Tibial nerve (tissue), 3 donors: ENCODE measurements at regions not wholly inside any gene's neighbourhood (a gene's known extent, or its start where the extent isn't known, plus 50 kb on each side); places are given as distances from the start of the nearest gene placed in this dataset.

Experiments used
- POLR2A ChIP-seq, 2 donors: fragments of 450-650 bp; IDR thresholded peaks; one replicate each; pipeline ENCODE4 v1.6.1; 2017; ENCODE audit warnings: antibody characterized with exemption in 2 of 2, mild to moderate bottlenecking in 2 of 2, moderate library complexity in 2 of 2
- TF ChIP-seq, protein P1 (sequence below), 5 experiments: fragments of 200-600 bp in 3 of 5; fragments of 450-650 bp in 2 of 5; sonication (generic) in 3 of 5; IDR thresholded peaks; one replicate each; pipeline ENCODE4 v1.5.1; 2016 to 2019; ENCODE audit warnings: antibody characterized with exemption in 5 of 5, mild to moderate bottlenecking in 3 of 5, moderate library complexity in 2 of 5

DNA sequence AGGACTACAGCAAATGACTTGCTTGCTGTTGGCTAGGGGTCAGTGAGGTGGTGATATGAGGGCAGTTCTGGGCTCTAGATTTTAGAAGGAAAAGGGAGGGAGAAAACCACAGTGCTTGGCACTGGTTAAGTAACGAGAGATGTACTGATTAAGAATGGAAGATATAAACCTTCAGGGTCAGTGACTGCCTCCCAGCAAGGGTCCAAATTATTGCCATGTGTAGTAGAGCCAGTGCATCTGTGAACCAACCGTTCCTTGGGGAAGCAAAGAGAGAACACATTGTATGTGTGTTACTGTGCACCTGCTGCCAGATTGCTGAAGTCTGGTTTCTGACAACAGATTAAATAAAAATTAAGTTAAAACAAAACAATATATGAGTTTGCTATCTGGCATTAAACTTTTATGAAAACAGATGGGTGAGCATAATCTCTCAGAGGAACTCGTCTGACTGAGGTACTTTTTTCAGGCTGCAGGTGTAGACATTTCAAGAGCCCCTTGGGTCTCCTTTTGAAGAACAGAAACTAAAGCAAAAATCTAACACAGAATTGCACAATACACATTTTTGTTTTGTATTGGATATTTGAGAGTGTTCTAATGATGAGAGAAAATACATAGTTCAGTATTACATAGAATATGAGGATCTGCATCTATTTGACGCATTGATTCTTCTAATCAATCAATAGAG lies 1120.6 kb downstream of the SORCS3 start:
- TF ChIP-seq, protein P1, sequence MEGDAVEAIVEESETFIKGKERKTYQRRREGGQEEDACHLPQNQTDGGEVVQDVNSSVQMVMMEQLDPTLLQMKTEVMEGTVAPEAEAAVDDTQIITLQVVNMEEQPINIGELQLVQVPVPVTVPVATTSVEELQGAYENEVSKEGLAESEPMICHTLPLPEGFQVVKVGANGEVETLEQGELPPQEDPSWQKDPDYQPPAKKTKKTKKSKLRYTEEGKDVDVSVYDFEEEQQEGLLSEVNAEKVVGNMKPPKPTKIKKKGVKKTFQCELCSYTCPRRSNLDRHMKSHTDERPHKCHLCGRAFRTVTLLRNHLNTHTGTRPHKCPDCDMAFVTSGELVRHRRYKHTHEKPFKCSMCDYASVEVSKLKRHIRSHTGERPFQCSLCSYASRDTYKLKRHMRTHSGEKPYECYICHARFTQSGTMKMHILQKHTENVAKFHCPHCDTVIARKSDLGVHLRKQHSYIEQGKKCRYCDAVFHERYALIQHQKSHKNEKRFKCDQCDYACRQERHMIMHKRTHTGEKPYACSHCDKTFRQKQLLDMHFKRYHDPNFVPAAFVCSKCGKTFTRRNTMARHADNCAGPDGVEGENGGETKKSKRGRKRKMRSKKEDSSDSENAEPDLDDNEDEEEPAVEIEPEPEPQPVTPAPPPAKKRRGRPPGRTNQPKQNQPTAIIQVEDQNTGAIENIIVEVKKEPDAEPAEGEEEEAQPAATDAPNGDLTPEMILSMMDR (IDR thresholded peaks at IDR 0.05): no peak
- no peak for TF ChIP-seq POLR2A (IDR thresholded peaks at IDR 0.05)
